Psoas muscle (tissue), 7 donors: ENCODE measurements at regions not wholly inside any gene's neighbourhood (a gene's known extent, or its start where the extent isn't known, plus 50 kb on each side); places are given as distances from the start of the nearest gene placed in this dataset.

Experiments used
- ATAC-seq, 4 donors: fragments of 200-7000 bp; cut with Tn5 transposase; one replicate each; pipeline ENCODE4 v1.9.1; 2020; ENCODE audit warnings: moderate library complexity in 3 of 4, mild to moderate bottlenecking in 2 of 4
- DNase-seq, 2 donors: peaks; one replicate each; pipeline ENCODE4 v3.0.0-alpha.2; 2020
- H3K27ac ChIP-seq: fragments of 200-600 bp; one replicate; pipeline ENCODE4 v1.8.0; 2022
- H3K27me3 ChIP-seq, 3 donors: fragments of 200-600 bp in 1 of 3; one replicate each; pipeline versions ENCODE4 v1.6.1 to v1.8.0; 2013 to 2022; ENCODE audit warnings: low read length in 2 of 3, mild to moderate bottlenecking in 2 of 3, moderate library complexity in 1 of 3; ENCODE audit not compliant: insufficient read depth in 3 of 3
- H3K36me3 ChIP-seq, 2 donors: fragments of 200-600 bp in 1 of 2; one replicate each; pipeline versions ENCODE4 v1.6.1 to v1.8.0; 2013 to 2022; ENCODE audit warnings: low read depth in 1 of 2, mild to moderate bottlenecking in 1 of 2, moderate library complexity in 1 of 2; ENCODE audit not compliant: insufficient read depth in 1 of 2
- H3K4me1 ChIP-seq: fragments of 200-600 bp; one replicate; pipeline ENCODE4 v1.8.0; 2022
- H3K4me3 ChIP-seq: fragments of 200-600 bp; one replicate; pipeline ENCODE4 v1.8.0; 2022; ENCODE audit warnings: mild to moderate bottlenecking
- H3K9me3 ChIP-seq: fragments of 200-600 bp; one replicate; pipeline ENCODE4 v1.8.0; 2022
- WGBS, 3 donors: extraction: QIAGEN DNeasy Blood & Tissue Kit; methylation state at CpG; one replicate each; pipeline versions ENCODE4 v1.1.6 to v1.1.7; 2013; 5-methylcytosine and 5-hydroxymethylcytosine counted together
- intact Hi-C, 2 donors: fragments of 100-400 bp; cut with DNase I; formaldehyde crosslinking; loops; one replicate each; pipeline versions ENCODE4 v1.11.0 to v1.14.2; 2022
- TF ChIP-seq, protein P1 (sequence below): fragments of 200-600 bp; IDR thresholded peaks from one replicate; pipeline ENCODE4 v1.8.0; 2022; ENCODE audit warnings: antibody characterized with exemption
- donor health status: healthy with polysubstance abuse.
- donor health status: DM: no; HTN: no; CAD: no; lungs with moderate emphysema.
- donor health status: Bipolar disorder and iron deficiency.
- donor health status: healthy.
- donor health status: DM: yes; HTN: yes; CAD: no.
- donor health status: DM: no; HTN: no; CAD: no.
- donor health status: DM: yes; HTN: yes; CAD: no.

GRCh38 chr6:78526432-78526831 lies 340.9 kb upstream of the IRAK1BP1 start:
- ATAC-seq (no peak), DNase-seq (no peak)
- 76 to 90% (median 85%) methylated on average over 3 of the region's 3 CpGs for WGBS, 3 donors
- intact Hi-C loops: no loop called here
- H3K27ac ChIP-seq: no peak overlapping the region
- no peaks in the 10 kb centered on the region for H3K9me3 ChIP-seq
- no peak overlapping the region for H3K4me3 ChIP-seq
- no peaks in the 10 kb centered on the region for H3K27me3 ChIP-seq
- H3K4me1 ChIP-seq: no peaks in the 10 kb centered on the region
- H3K36me3 ChIP-seq: no peaks in the 10 kb centered on the region
- TF ChIP-seq, protein P1, sequence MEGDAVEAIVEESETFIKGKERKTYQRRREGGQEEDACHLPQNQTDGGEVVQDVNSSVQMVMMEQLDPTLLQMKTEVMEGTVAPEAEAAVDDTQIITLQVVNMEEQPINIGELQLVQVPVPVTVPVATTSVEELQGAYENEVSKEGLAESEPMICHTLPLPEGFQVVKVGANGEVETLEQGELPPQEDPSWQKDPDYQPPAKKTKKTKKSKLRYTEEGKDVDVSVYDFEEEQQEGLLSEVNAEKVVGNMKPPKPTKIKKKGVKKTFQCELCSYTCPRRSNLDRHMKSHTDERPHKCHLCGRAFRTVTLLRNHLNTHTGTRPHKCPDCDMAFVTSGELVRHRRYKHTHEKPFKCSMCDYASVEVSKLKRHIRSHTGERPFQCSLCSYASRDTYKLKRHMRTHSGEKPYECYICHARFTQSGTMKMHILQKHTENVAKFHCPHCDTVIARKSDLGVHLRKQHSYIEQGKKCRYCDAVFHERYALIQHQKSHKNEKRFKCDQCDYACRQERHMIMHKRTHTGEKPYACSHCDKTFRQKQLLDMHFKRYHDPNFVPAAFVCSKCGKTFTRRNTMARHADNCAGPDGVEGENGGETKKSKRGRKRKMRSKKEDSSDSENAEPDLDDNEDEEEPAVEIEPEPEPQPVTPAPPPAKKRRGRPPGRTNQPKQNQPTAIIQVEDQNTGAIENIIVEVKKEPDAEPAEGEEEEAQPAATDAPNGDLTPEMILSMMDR: no peak

GRCh38 chr6:78528926-78529325 lies 338.4 kb upstream of the IRAK1BP1 start:
- H3K9me3 ChIP-seq: no peaks in the 10 kb centered on the region
- WGBS, 3 donors: 66 to 74% (median 70%) methylated on average over 3 of the region's 3 CpGs
- no peaks in the 10 kb centered on the region for H3K27me3 ChIP-seq
- no peaks in the 10 kb centered on the region for H3K36me3 ChIP-seq
- TF ChIP-seq, protein P1: no peak
- DNase-seq (no peak), ATAC-seq (no peak)
- H3K4me3 ChIP-seq: no peak overlapping the region
- H3K27ac ChIP-seq: no peak overlapping the region
- intact Hi-C loops: no loop called here
- no peaks in the 10 kb centered on the region for H3K4me1 ChIP-seq

GRCh38 chr6:78530208-78530607 lies 337.1 kb upstream of the IRAK1BP1 start:
- DNase-seq (no peak), ATAC-seq (no peak)
- H3K9me3 ChIP-seq: no peaks in the 10 kb centered on the region
- WGBS, 3 donors: 48 to 57% (median 50%) methylated on average over 3 of the region's 3 CpGs
- TF ChIP-seq, protein P1: no peak
- no peaks in the 10 kb centered on the region for H3K36me3 ChIP-seq
- H3K27ac ChIP-seq: no peak overlapping the region
- H3K4me1 ChIP-seq: no peaks in the 10 kb centered on the region
- no peak overlapping the region for H3K4me3 ChIP-seq
- intact Hi-C loops: no loop called here
- H3K27me3 ChIP-seq: no peaks in the 10 kb centered on the region

- TF ChIP-seq, protein P1: no peak
- DNase-seq: no peak
- Histone ChIP-seq H3K4me1 (no peaks in the 10 kb centered on the region), H3K36me3 (no peaks in the 10 kb centered on the region), H3K27ac (no peak overlapping the region), H3K27me3 (no peaks in the 10 kb centered on the region), H3K4me3 (no peak overlapping the region), H3K9me3 (no peaks in the 10 kb centered on the region)
- 77 to 86% (median 78%) methylated on average over 3 of the region's 3 CpGs for WGBS, 3 donors
- ATAC-seq: no peak
- intact Hi-C loops: no loop called here
These were observed 333.9 kb upstream of the IRAK1BP1 start for GRCh38 chr6:78533426-78533825.

GRCh38 chr6:78533876-78534275 lies 333.5 kb upstream of the IRAK1BP1 start:
- no peaks in the 10 kb centered on the region for H3K4me1 ChIP-seq
- DNase-seq (no peak), ATAC-seq (no peak)
- no peaks in the 10 kb centered on the region for H3K27me3 ChIP-seq
- no peaks in the 10 kb centered on the region for H3K36me3 ChIP-seq
- H3K9me3 ChIP-seq: no peaks in the 10 kb centered on the region
- no peak overlapping the region for H3K27ac ChIP-seq
- H3K4me3 ChIP-seq: no peak overlapping the region
- TF ChIP-seq, protein P1: no peak
- intact Hi-C loops: no loop called here
